Common myeloid progenitor, CD34-positive (primary cell): ENCODE measurements at regions not wholly inside any gene's neighbourhood (a gene's known extent, or its start where the extent isn't known, plus 50 kb on each side); places are given as distances from the start of the nearest gene placed in this dataset.

Experiments used
- CTCF ChIA-PET: fragments of 350-600 bp; sonication (Branson Sonifier 250); formaldehyde crosslinking; loops from one replicate; lab custom pipeline; 2021; ENCODE audit warnings: antibody characterized with exemption; lab: Charles Lee
- POLR2A ChIA-PET: fragments of 350-600 bp; sonication (Branson Sonifier 250); formaldehyde crosslinking; loops from one replicate; lab custom pipeline; 2021; ENCODE audit warnings: antibody characterized with exemption; lab: Charles Lee
- DNase-seq, 3 donors: peaks; one replicate each; pipeline versions ENCODE4 v3.0.0 to v3.0.0-alpha.2; 2013
- H3K27ac ChIP-seq, 2 experiments: 1 replicate in 1 of 2; 2 replicates in 1 of 2; pipeline ENCODE4 v1.7.0; 2013; ENCODE audit warnings: inconsistent platforms in 2 of 2, low read length in 2 of 2, mild to moderate bottlenecking in 2 of 2, low read depth in 1 of 2, moderate library complexity in 1 of 2; ENCODE audit not compliant: severe bottlenecking in 2 of 2, insufficient read depth in 1 of 2, poor library complexity in 1 of 2
- H3K27me3 ChIP-seq, 5 experiments: replicated peaks in 2 of 5; 1 replicate in 3 of 5; 2 replicates in 2 of 5; pipeline versions ENCODE4 v1.6.1 to v1.7.0; 2013; ENCODE audit warnings: low read length in 4 of 5, mild to moderate bottlenecking in 2 of 5, moderate library complexity in 2 of 5, inconsistent platforms in 1 of 5; ENCODE audit not compliant: insufficient read depth in 5 of 5, control insufficient read depth in 4 of 5
- H3K36me3 ChIP-seq, 4 experiments: 1 replicate in 2 of 4; 2 replicates in 2 of 4; pipeline versions ENCODE4 v1.6.1 to v1.7.0; 2013; ENCODE audit warnings: low read length in 3 of 4, control low read depth in 1 of 4, mild to moderate bottlenecking in 1 of 4; ENCODE audit not compliant: control insufficient read depth in 4 of 4, insufficient read depth in 4 of 4
- H3K4me1 ChIP-seq, 4 experiments: 1 replicate in 3 of 4; 2 replicates in 1 of 4; pipeline versions ENCODE4 v1.6.1 to v1.7.1; 2013; ENCODE audit warnings: low read length in 3 of 4, mild to moderate bottlenecking in 3 of 4, control low read depth in 1 of 4, inconsistent platforms in 1 of 4, moderate library complexity in 1 of 4; ENCODE audit not compliant: control insufficient read depth in 4 of 4, insufficient read depth in 4 of 4; ENCODE audit errors: control extremely low read depth in 1 of 4
- H3K4me3 ChIP-seq, 7 experiments: 1 replicate in 4 of 7; 2 replicates in 3 of 7; pipeline versions ENCODE4 v1.5.1 to v1.7.0; 2013; ENCODE audit warnings: mild to moderate bottlenecking in 7 of 7, low read length in 6 of 7, moderate library complexity in 6 of 7, inconsistent platforms in 2 of 7, low read depth in 2 of 7, control low read depth in 1 of 7; ENCODE audit not compliant: insufficient read depth in 4 of 7, control insufficient read depth in 1 of 7; ENCODE audit errors: extremely low read depth in 1 of 7
- H3K9me3 ChIP-seq, 5 experiments: 1 replicate in 4 of 5; 2 replicates in 1 of 5; pipeline versions ENCODE4 v1.6.1 to v1.7.1; 2013; ENCODE audit warnings: low read length in 4 of 5, mild to moderate bottlenecking in 2 of 5, inconsistent platforms in 1 of 5, low read depth in 1 of 5, moderate library complexity in 1 of 5; ENCODE audit not compliant: control insufficient read depth in 4 of 5, insufficient read depth in 2 of 5; ENCODE audit errors: control extremely low read depth in 1 of 5
- WGBS: methylation state at CpG from one replicate; pipeline ENCODE4 v1.1.5; 2013; ENCODE audit not compliant: insufficient coverage; 5-methylcytosine and 5-hydroxymethylcytosine counted together

- ChIA-PET CTCF (no interaction called here), POLR2A (no interaction called here)
- WGBS: 100% methylated on average over 2 of the region's 6 CpGs
Observed at GRCh38 chr9:106691627-106692026, 171.3 kb upstream of the ZNF462 start.

GRCh38 chr9:106693558-106693957 is 169.4 kb upstream of the ZNF462 start:
- Histone ChIP-seq H3K27ac (no peak overlapping the region), H3K9me3 (no peaks in the 10 kb centered on the region), H3K4me1 (no peaks in the 10 kb centered on the region), H3K36me3 (no peaks in the 10 kb centered on the region), H3K27me3 (no peaks in the 10 kb centered on the region), H3K4me3 (no peak overlapping the region)
- 93% methylated on average over 3 of the region's 5 CpGs for WGBS
- DNase-seq: no peak
- POLR2A ChIA-PET: no interaction called here
- CTCF ChIA-PET: no interaction called here

More at GRCh38 chr9:106691627-106692026, 171.3 kb upstream of the ZNF462 start:
- Histone ChIP-seq H3K27ac (no peak overlapping the region), H3K36me3 (no peaks in the 10 kb centered on the region), H3K27me3 (no peaks in the 10 kb centered on the region), H3K4me3 (no peak overlapping the region), H3K4me1 (no peaks in the 10 kb centered on the region), H3K9me3 (no peaks in the 10 kb centered on the region)
- no peak for DNase-seq

- no peaks in the 10 kb centered on the region for H3K4me1 ChIP-seq
- H3K27me3 ChIP-seq: no peaks in the 10 kb centered on the region
- no peak overlapping the region for H3K27ac ChIP-seq
- no peaks in the 10 kb centered on the region for H3K9me3 ChIP-seq
- no peak for DNase-seq
- CTCF ChIA-PET: interaction anchor here (0.8 kb wide), 1 partner anchor 92 kb away, joined by 3 read pairs; no protein-coding TSS in a partner anchor
- H3K4me3 ChIP-seq: no peak overlapping the region
- H3K36me3 ChIP-seq: no peaks in the 10 kb centered on the region
- POLR2A ChIA-PET: no interaction called here
- WGBS: 83% methylated on average over 2 of the region's 4 CpGs
Observed at GRCh38 chr9:106696804-106697203, 166.2 kb upstream of the ZNF462 start.

- Histone ChIP-seq H3K27me3 (no peaks in the 10 kb centered on the region), H3K4me1 (no peaks in the 10 kb centered on the region), H3K4me3 (no peak overlapping the region), H3K36me3 (no peaks in the 10 kb centered on the region), H3K27ac (no peak overlapping the region), H3K9me3 (no peaks in the 10 kb centered on the region)
- POLR2A ChIA-PET: no interaction called here
- WGBS: 98% methylated on average over 5 of the region's 8 CpGs
- DNase-seq: no peak
- CTCF ChIA-PET: interaction anchor here (0.8 kb wide), 1 partner anchor 92 kb away, joined by 3 read pairs; no protein-coding TSS in a partner anchor
Observed at GRCh38 chr9:106697390-106697749, 165.6 kb upstream of the ZNF462 start.

GRCh38 chr9:106697750-106698502 is 165.0 kb upstream of the ZNF462 start:
- H3K9me3 ChIP-seq: no peaks in the 10 kb centered on the region
- no peaks in the 10 kb centered on the region for H3K27me3 ChIP-seq
- POLR2A ChIA-PET: no interaction called here
- CTCF ChIA-PET: no interaction called here
- no peak for DNase-seq
- no peak overlapping the region for H3K4me3 ChIP-seq
- WGBS: 97% methylated on average over 11 of the region's 16 CpGs
- H3K4me1 ChIP-seq: no peaks in the 10 kb centered on the region
- no peak overlapping the region for H3K27ac ChIP-seq
- H3K36me3 ChIP-seq: no peaks in the 10 kb centered on the region

GRCh38 chr9:106700676-106701075 is 162.3 kb upstream of the ZNF462 start:
- CTCF ChIA-PET: no interaction called here
- H3K27ac ChIP-seq: no peak overlapping the region
- H3K27me3 ChIP-seq: no peaks in the 10 kb centered on the region
- no peaks in the 10 kb centered on the region for H3K4me1 ChIP-seq
- no peak for DNase-seq
- H3K36me3 ChIP-seq: no peaks in the 10 kb centered on the region
- no peak overlapping the region for H3K4me3 ChIP-seq
- peaks cover 0 to 13% (median 2%) of the 10 kb centered on the region in 5 experiments for H3K9me3 ChIP-seq
- POLR2A ChIA-PET: no interaction called here

- Histone ChIP-seq H3K4me3 (no peak overlapping the region), H3K4me1 (no peaks in the 10 kb centered on the region), H3K27ac (no peak overlapping the region), H3K9me3 (peaks cover 0 to 13% (median 2%) of the 10 kb centered on the region in 5 experiments), H3K36me3 (no peaks in the 10 kb centered on the region), H3K27me3 (no peaks in the 10 kb centered on the region)
- POLR2A ChIA-PET: no interaction called here
- DNase-seq: no peak
- 100% methylated on average over 1 of the region's 1 CpG for WGBS
- CTCF ChIA-PET: no interaction called here
Observed at GRCh38 chr9:106701611-106702010, 161.4 kb upstream of the ZNF462 start.
